ENCODE measurements at regions not wholly inside any gene's neighbourhood (a gene's known extent, or its start where the extent isn't known, plus 50 kb on each side); places are given as distances from the start of the nearest gene placed in this dataset.

GRCh38 chr10:8830876-8831275, 776.4 kb downstream of the GATA3 start:
- Histone ChIP-seq H3K9me2 (ENCODE audit: low read depth, low read length) (no peaks in the 10 kb centered on the region), H3K27me3 (ENCODE audit: insufficient read depth, low read length) (no peaks in the 10 kb centered on the region), H3K27ac (ENCODE audit: low read depth, low read length, poor library complexity, severe bottlenecking) (no peak overlapping the region), H4K20me1 (ENCODE audit: insufficient read depth, low read length) (no peaks in the 10 kb centered on the region), H3K9me3 (ENCODE audit: low read length) (no peaks in the 10 kb centered on the region), H3K79me2 (ENCODE audit: insufficient read depth, low read length) (no peaks in the 10 kb centered on the region), H3K36me3 (ENCODE audit: insufficient read depth, low read length) (no peaks in the 10 kb centered on the region), H3K4me3 (ENCODE audit: low read depth, low read length, poor library complexity, severe bottlenecking) (no peak overlapping the region), H3F3A (ENCODE audit: insufficient read depth, low read length) (no peaks in the 10 kb centered on the region), H3K4me1 (ENCODE audit: insufficient read depth, low read length, severe bottlenecking) (no peaks in the 10 kb centered on the region), H3K4me2 (ENCODE audit: low read length) (no peak overlapping the region), H2AFZ (ENCODE audit: low read length) (no peak overlapping the region), H3K9ac (ENCODE audit: low read length) (no peak overlapping the region)
- TF ChIP-seq EZH2 (IDR thresholded peaks at IDR 0.05; ENCODE audit: borderline replicate concordance, low read length) (no peak), CTCF (IDR thresholded peaks at IDR 0.05; ENCODE audit: low read length) (no peak)

GRCh38 chr10:8835453-8836167, 781.1 kb downstream of the GATA3 start:
- H2AFZ ChIP-seq (ENCODE audit: low read length), result no peak overlapping the region

GRCh38 chr10:8840356-8840755, 785.9 kb downstream of the GATA3 start:
- no peaks in the 10 kb centered on the region for H3F3A ChIP-seq (ENCODE audit: insufficient read depth, low read length)
- no peaks in the 10 kb centered on the region for H3K9me3 ChIP-seq (ENCODE audit: low read length)
- H3K79me2 ChIP-seq (ENCODE audit: insufficient read depth, low read length), result no peaks in the 10 kb centered on the region
- no peaks in the 10 kb centered on the region for H4K20me1 ChIP-seq (ENCODE audit: insufficient read depth, low read length)
- no peaks in the 10 kb centered on the region for H3K27me3 ChIP-seq (ENCODE audit: insufficient read depth, low read length)
- no peak overlapping the region for H3K4me3 ChIP-seq (ENCODE audit: low read depth, low read length, poor library complexity, severe bottlenecking)
- H3K9me2 ChIP-seq (ENCODE audit: low read depth, low read length), result no peaks in the 10 kb centered on the region
- H3K9ac ChIP-seq (ENCODE audit: low read length), result no peak overlapping the region
- H2AFZ ChIP-seq (ENCODE audit: low read length), result no peak overlapping the region
- TF ChIP-seq CTCF (IDR thresholded peaks at IDR 0.05; ENCODE audit: low read length) (no peak), EZH2 (IDR thresholded peaks at IDR 0.05; ENCODE audit: borderline replicate concordance, low read length) (no peak)
- no peak overlapping the region for H3K4me2 ChIP-seq (ENCODE audit: low read length)
- no peaks in the 10 kb centered on the region for H3K4me1 ChIP-seq (ENCODE audit: insufficient read depth, low read length, severe bottlenecking)
- no peak overlapping the region for H3K27ac ChIP-seq (ENCODE audit: low read depth, low read length, poor library complexity, severe bottlenecking)
- H3K36me3 ChIP-seq (ENCODE audit: insufficient read depth, low read length), result no peaks in the 10 kb centered on the region

More at GRCh38 chr10:8835453-8836167, 781.1 kb downstream of the GATA3 start:
- H3K9me3 ChIP-seq (ENCODE audit: low read length), result no peaks in the 10 kb centered on the region
- H3K27ac ChIP-seq (ENCODE audit: low read depth, low read length, poor library complexity, severe bottlenecking), result no peak overlapping the region
- no peaks in the 10 kb centered on the region for H3K27me3 ChIP-seq (ENCODE audit: insufficient read depth, low read length)
- H4K20me1 ChIP-seq (ENCODE audit: insufficient read depth, low read length), result no peaks in the 10 kb centered on the region
- no peaks in the 10 kb centered on the region for H3F3A ChIP-seq (ENCODE audit: insufficient read depth, low read length)
- H3K4me3 ChIP-seq (ENCODE audit: low read depth, low read length, poor library complexity, severe bottlenecking), result no peak overlapping the region
- no peaks in the 10 kb centered on the region for H3K36me3 ChIP-seq (ENCODE audit: insufficient read depth, low read length)
- no peaks in the 10 kb centered on the region for H3K9me2 ChIP-seq (ENCODE audit: low read depth, low read length)
- H3K79me2 ChIP-seq (ENCODE audit: insufficient read depth, low read length), result no peaks in the 10 kb centered on the region
- no peak overlapping the region for H3K4me2 ChIP-seq (ENCODE audit: low read length)
- H3K9ac ChIP-seq (ENCODE audit: low read length), result no peak overlapping the region
- H3K4me1 ChIP-seq (ENCODE audit: insufficient read depth, low read length, severe bottlenecking), result no peaks in the 10 kb centered on the region
- TF ChIP-seq EZH2 (IDR thresholded peaks at IDR 0.05; ENCODE audit: borderline replicate concordance, low read length) (no peak), CTCF (IDR thresholded peaks at IDR 0.05; ENCODE audit: low read length) (no peak)
